Astrocyte of the spinal cord (primary cell): ENCODE measurements at regions not wholly inside any gene's neighbourhood (a gene's known extent, or its start where the extent isn't known, plus 50 kb on each side); places are given as distances from the start of the nearest gene placed in this dataset.
A peak's percentile ranks its signal among the peaks of the same experiment; 100 is the strongest.
"Not testable (repeated sequence)": the region's sequence is repeated elsewhere in the genome, so short reads cannot be mapped to it uniquely, and the experiment has no call there.

Source experiments
- DNase-seq: peaks from one replicate; pipeline ENCODE4 v3.0.0; 2011; ENCODE audit warnings: low read depth, low spot score
- H3K4me3 ChIP-seq: 2 replicates; pipeline ENCODE4 v1.5.1; 2011; ENCODE audit warnings: low read depth, mild to moderate bottlenecking, low read length, moderate library complexity
- in situ Hi-C: cut with HindIII; loops from 2 replicates; pipeline ENCODE4 v1.10.0; 2017; ENCODE audit warnings: low sequenced_read_pairs
- TF ChIP-seq, protein P1 (sequence below): IDR thresholded peaks from 2 replicates; pipeline ENCODE4 v1.5.1; 2012; ENCODE audit warnings: low read depth, mild to moderate bottlenecking, low read length, inconsistent platforms

DNA sequence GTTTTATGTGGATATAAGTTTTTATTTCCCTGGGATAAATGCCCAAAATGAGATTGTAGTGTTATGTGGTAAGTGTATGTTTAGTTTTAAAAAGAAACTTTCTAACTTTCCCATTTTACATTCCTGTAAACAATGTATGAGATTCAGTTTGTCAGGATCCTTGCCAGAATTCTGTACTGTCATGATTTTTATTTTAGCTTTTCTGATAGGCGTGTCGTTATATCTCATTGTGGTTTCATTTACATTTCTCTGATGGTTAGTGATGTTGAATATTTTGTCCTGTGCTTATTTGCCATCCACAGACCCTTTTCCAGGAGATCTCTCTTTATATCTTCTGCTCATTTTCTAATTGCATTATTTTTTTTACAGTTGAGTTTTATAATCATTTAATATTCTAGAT, 245.6 kb upstream of the CDH2 start:
- TF ChIP-seq, protein P1, sequence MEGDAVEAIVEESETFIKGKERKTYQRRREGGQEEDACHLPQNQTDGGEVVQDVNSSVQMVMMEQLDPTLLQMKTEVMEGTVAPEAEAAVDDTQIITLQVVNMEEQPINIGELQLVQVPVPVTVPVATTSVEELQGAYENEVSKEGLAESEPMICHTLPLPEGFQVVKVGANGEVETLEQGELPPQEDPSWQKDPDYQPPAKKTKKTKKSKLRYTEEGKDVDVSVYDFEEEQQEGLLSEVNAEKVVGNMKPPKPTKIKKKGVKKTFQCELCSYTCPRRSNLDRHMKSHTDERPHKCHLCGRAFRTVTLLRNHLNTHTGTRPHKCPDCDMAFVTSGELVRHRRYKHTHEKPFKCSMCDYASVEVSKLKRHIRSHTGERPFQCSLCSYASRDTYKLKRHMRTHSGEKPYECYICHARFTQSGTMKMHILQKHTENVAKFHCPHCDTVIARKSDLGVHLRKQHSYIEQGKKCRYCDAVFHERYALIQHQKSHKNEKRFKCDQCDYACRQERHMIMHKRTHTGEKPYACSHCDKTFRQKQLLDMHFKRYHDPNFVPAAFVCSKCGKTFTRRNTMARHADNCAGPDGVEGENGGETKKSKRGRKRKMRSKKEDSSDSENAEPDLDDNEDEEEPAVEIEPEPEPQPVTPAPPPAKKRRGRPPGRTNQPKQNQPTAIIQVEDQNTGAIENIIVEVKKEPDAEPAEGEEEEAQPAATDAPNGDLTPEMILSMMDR, result no peak
- in situ Hi-C loops, result no loop called here
- no peak for DNase-seq
- H3K4me3 ChIP-seq, result no peak overlapping the region

GRCh38 chr18:28421950-28422349, 245.0 kb upstream of the CDH2 start:
- H3K4me3 ChIP-seq, DNase-seq, in situ Hi-C loops: not testable (repeated sequence)

DNA sequence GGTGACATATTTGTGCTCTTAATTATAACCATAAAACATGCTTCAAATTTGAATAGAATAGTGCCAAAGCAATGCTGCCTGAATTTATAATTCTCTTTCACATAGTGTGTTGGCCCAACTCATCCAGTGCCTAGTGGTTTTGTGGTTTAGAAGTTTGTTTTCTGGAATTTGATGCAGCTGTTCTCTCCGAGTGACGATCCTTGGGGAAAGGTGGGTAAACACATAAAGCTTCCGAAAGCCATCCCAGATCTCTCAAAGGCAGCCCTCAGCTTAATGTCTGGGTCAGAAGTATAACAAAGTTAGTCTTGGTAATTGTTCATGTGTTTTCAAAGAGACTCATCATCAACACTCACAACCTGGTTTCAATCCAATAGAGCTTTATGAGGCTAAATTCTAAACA, 235.6 kb upstream of the CDH2 start:
- TF ChIP-seq, protein P1, result no peak
- peak; percentile 53 for DNase-seq
- H3K4me3 ChIP-seq, result no peak overlapping the region
- in situ Hi-C loops, result no loop called here

- DNase-seq, result peak; percentile 78
- H3K4me3 ChIP-seq, result no peak overlapping the region
- TF ChIP-seq, protein P1, result no peak
- in situ Hi-C loops, result no loop called here
Observed at GRCh38 chr18:28411806-28412205, 234.9 kb upstream of the CDH2 start.

GRCh38 chr18:28409811-28410210, 232.9 kb upstream of the CDH2 start:
- TF ChIP-seq, protein P1, result no peak
- in situ Hi-C loops, result no loop called here
- no peak overlapping the region for H3K4me3 ChIP-seq
- no peak for DNase-seq

GRCh38 chr18:28408528-28408927, 231.6 kb upstream of the CDH2 start:
- TF ChIP-seq, protein P1, result no peak
- no peak for DNase-seq
- in situ Hi-C loops, result no loop called here

DNA sequence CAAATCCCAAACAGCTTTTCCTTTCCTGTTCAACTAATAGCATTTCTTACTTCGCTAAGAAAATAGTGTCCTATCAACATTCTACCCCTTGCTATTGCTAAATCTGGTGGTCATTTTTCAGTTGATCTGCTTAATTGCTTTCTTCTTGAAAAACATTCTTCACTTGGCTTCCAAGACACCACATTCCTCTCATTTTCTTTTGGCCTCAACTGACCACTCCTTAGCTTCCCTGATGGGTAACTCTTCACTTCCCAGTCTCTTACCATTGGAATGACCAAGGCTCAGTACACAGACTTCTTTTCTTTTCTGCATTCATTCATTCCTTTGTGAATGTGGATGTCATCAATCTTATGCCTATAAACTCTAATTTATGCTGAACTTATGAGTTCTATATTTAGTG, 230.8 kb upstream of the CDH2 start:
- in situ Hi-C loops, result no loop called here
- no peak overlapping the region for H3K4me3 ChIP-seq
- TF ChIP-seq, protein P1, result no peak
- peak; percentile 20 for DNase-seq

More at GRCh38 chr18:28408528-28408927, 231.6 kb upstream of the CDH2 start:
- H3K4me3 ChIP-seq, result no peak overlapping the region
